Upper lobe of left lung (tissue), 4 donors: ENCODE measurements at regions not wholly inside any gene's neighbourhood (a gene's known extent, or its start where the extent isn't known, plus 50 kb on each side); places are given as distances from the start of the nearest gene placed in this dataset.

Source experiments
- CTCF ChIP-seq, 6 experiments: fragments of 450-650 bp in 4 of 6; fragments of 200-600 bp in 2 of 6; sonication (generic) in 2 of 6; IDR thresholded peaks; one replicate each; pipeline ENCODE4 v1.5.1; 2016 to 2019; ENCODE audit warnings: antibody characterized with exemption in 6 of 6
- EP300 ChIP-seq, 4 donors: sonication (generic); formaldehyde crosslinking; IDR thresholded peaks; one replicate each; pipeline ENCODE4 v1.5.1; 2017; ENCODE audit warnings: antibody characterized with exemption in 4 of 4, control low read depth in 2 of 4
- POLR2A ChIP-seq, 4 donors: fragments of 450-650 bp; IDR thresholded peaks; one replicate each; pipeline ENCODE4 v1.5.1; 2016 to 2017; ENCODE audit warnings: antibody characterized with exemption in 4 of 4, mild to moderate bottlenecking in 2 of 4
- POLR2AphosphoS5 ChIP-seq, 2 donors: sonication (generic); formaldehyde crosslinking; IDR thresholded peaks; one replicate each; pipeline ENCODE4 v1.5.1; 2017; ENCODE audit warnings: antibody characterized with exemption in 2 of 2

GRCh38 chr18:65439188-65439587 is 311.6 kb upstream of the CDH7 start:
- TF ChIP-seq CTCF (IDR thresholded peaks at IDR 0.05) (no peak), POLR2A (IDR thresholded peaks at IDR 0.05) (no peak), POLR2AphosphoS5 (IDR thresholded peaks at IDR 0.05) (no peak), EP300 (IDR thresholded peaks at IDR 0.05) (no peak)
